GM10248 (cell line): ENCODE measurements at regions not wholly inside any gene's neighbourhood (a gene's known extent, or its start where the extent isn't known, plus 50 kb on each side); places are given as distances from the start of the nearest gene placed in this dataset.

Experiments
- CTCF ChIA-PET: fragments of 300-600 bp; sonication (Branson Sonifier 250); formaldehyde crosslinking; extraction: SDS; loops from one replicate; lab custom pipeline; 2021; ENCODE audit warnings: antibody characterized with exemption; lab: Yijun Ruan, JAX
- POLR2A ChIA-PET: fragments of 350-650 bp; sonication (Branson Sonifier 250); formaldehyde crosslinking; extraction: SDS; loops from one replicate; lab custom pipeline; 2020; ENCODE audit warnings: antibody characterized with exemption; lab: Yijun Ruan, JAX
- DNase-seq: peaks from one replicate; pipeline ENCODE4 v3.0.0; 2012; ENCODE audit errors: extremely low spot score
- TF ChIP-seq, protein P1 (sequence below): IDR thresholded peaks from 2 replicates; pipeline ENCODE4 v1.5.1; 2012; ENCODE audit warnings: mild to moderate bottlenecking, low read depth; ENCODE audit errors: extremely low read depth, missing control alignments, control extremely low read depth

GRCh38 chr4:96497621-96498020, 657.7 kb downstream of the PDHA2 start:
- CTCF ChIA-PET, result no interaction called here
- DNase-seq, result no peak
- POLR2A ChIA-PET, result no interaction called here
- TF ChIP-seq, protein P1, sequence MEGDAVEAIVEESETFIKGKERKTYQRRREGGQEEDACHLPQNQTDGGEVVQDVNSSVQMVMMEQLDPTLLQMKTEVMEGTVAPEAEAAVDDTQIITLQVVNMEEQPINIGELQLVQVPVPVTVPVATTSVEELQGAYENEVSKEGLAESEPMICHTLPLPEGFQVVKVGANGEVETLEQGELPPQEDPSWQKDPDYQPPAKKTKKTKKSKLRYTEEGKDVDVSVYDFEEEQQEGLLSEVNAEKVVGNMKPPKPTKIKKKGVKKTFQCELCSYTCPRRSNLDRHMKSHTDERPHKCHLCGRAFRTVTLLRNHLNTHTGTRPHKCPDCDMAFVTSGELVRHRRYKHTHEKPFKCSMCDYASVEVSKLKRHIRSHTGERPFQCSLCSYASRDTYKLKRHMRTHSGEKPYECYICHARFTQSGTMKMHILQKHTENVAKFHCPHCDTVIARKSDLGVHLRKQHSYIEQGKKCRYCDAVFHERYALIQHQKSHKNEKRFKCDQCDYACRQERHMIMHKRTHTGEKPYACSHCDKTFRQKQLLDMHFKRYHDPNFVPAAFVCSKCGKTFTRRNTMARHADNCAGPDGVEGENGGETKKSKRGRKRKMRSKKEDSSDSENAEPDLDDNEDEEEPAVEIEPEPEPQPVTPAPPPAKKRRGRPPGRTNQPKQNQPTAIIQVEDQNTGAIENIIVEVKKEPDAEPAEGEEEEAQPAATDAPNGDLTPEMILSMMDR, result no peak

DNA sequence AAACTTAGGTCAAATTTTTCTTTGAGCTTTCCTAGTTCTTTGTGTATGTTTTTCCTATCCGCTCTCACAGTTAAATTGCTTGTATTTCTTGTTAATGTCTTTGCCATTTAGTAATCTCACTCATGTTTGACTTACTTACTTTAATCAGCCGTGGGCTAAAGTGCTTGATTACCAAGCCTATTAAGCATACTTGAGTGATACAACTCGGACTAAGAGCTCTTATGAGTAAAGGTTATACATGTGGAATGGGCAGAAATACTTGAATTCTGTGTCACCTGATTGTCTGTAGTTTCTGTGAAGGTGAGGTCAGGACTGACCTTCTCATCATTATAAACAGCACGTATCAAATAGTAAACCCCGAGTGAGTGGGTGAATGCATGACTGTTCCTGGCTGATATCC, 664.5 kb downstream of the PDHA2 start:
- POLR2A ChIA-PET, result no interaction called here

GRCh38 chr4:96509039-96509741, 669.3 kb downstream of the PDHA2 start:
- POLR2A ChIA-PET, result no interaction called here
- DNase-seq, result no peak
- CTCF ChIA-PET, result interaction anchor here (1.3 kb wide), 1 partner anchor 10 kb away, joined by 4 read pairs; no protein-coding TSS in a partner anchor
- TF ChIP-seq, protein P1, result no peak

More for the DNA sequence above, 664.5 kb downstream of the PDHA2 start:
- no peak for DNase-seq
- TF ChIP-seq, protein P1, result no peak
- CTCF ChIA-PET, result no interaction called here

- POLR2A ChIA-PET, result no interaction called here
- DNase-seq, result no peak
- TF ChIP-seq, protein P1, result no peak
- CTCF ChIA-PET, result no interaction called here
Observed at GRCh38 chr4:96519291-96519690, 679.4 kb downstream of the PDHA2 start.

DNA sequence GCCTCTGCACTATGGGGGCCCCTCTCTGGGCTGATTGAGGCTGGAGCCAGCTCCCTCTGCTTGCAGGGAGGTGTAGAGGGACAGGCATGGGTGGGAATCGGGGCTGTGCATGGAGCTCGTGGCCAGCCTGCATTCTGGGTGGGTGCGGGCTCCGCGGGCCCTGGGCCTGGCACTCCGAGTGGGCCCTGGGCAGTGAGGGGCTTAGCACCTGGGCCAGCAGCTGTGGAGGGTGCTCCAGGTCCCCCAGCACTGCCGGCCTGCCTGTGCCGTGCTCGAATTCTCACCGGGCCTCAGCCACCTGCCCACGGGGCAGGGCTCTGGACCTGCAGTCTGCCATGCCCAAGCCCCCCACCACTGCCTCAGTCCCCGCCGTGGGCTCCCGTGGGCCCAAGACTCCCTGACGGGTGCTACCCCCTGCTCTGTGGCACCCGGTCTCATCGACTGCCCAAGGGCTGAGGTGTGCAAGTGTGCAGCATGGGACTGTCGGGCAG, 681.2 kb downstream of the PDHA2 start:
- ChIA-PET CTCF (no interaction called here), POLR2A (no interaction called here)
- DNase-seq, result no peak
- TF ChIP-seq, protein P1, result no peak

- TF ChIP-seq, protein P1, result no peak
- CTCF ChIA-PET, result no interaction called here
- no peak for DNase-seq
- POLR2A ChIA-PET, result no interaction called here
Observed at GRCh38 chr4:96523611-96524010, 683.7 kb downstream of the PDHA2 start.
